Left forelimb (tissue), 1 donor: ENCODE measurements at regions not wholly inside any gene's neighbourhood (a gene's known extent, or its start where the extent isn't known, plus 50 kb on each side); places are given as distances from the start of the nearest gene placed in this dataset.

Experiments used
- DNase-seq: peaks from one replicate; pipeline ENCODE4 v3.0.0-alpha.2; 2018; ENCODE audit warnings: low spot score

DNA sequence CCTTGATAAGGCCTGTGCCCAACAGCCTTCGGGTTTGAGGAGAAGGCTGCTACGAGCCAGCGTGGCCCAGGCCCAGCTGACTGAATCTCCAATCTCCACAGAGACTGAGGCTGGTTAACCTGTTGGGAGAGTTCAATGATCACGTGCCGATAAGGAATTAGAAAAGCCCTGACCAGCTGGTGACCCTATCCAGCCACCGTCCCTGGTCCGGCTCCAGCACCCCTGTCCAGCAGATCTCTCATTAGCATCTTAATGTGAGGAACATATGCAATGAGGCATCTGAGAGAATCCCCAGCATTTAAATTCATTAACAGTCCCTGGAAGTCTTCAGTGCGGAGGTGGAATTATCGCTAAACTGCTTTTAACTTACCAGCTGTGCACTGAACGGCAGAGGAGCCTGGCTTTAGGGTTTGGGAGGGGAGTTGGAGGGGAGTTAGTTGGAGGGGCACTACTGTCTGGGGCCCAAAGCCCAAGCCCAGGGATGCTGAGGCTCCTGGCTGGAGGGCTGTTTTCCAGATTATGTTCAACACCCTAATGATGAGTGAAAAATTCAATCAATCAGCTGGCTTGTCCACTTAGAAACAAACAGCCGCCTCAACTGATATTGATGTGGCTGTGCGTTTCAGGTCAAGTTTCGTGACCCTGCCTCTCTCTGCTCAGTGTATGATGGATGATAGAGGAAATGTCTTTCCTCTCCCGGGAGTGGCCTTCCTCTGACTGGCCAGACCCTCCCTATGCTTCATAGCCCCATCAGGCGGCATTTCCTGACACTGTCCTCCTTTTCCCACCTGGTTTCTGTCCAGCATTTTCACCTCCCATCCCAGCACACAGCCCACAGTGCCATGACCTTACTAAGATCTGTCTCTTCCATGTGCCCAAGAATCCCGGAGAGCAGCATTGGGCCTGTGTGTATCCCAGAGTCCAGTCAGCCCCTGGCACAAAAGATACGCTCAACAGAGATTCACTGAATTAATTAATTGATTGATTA is 184.5 kb downstream of the CCT6B start:
- no peak for DNase-seq

DNA sequence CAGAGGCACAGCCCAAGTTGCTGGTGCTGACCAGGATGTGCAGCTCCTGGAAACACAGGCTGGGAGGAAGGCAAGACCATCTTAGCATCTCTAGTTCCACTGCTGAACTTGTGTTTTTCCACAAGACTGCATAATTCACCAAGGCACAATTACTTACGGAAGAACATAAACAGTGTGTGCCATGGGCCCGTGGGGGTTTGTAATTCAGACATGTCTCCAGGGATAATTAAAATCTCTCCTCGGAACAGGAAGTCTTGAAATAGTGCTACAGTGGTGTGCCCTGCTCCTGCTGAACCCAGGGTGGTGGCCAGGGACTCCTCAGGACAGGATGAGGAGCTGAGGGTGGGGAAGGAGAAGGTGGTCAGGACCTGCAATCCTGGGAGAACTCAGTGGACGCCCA is 188.2 kb downstream of the CCT6B start:
- no peak for DNase-seq

DNA sequence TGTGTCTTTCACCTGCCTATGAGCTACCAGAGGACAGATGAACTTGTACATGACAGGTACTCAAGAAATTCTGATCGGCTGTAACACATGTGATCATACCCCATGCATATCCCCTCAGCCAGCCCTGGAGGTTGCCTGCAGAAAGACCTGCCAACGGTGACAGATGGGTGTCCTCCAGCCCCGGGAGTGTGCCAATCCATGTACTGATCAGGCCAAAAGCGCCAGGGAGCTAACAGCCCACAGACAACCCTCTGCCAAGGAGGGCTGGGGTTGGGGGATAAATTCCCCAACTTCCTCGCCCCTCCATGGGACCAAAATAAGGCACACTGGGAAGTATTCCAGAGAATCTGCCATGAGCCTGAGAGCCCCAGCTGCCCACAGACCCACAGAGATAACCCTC is 189.4 kb downstream of the CCT6B start:
- no peak for DNase-seq

- peak; percentile 3 for DNase-seq
These were observed 190.7 kb downstream of the CCT6B start for GRCh38 chr17:34770586-34770985.

DNA sequence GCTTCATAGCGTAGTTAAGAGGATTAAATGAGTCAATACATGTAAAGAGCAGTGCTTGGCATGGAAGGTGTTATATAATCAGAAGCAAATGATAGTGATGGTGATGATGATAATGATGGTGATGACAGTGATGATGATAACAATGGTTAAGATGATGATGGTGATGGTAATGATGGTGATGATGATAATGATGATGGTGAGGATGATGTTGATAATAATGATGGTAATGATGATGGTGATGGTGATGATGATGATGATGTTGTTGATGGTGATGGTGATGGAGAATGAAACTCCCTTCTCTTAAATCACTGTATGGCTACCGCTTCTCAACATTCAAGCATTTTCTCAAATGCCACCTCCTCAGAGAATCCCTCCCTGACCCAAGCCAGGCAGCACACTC is 190.5 kb downstream of the TMEM132E start:
- DNase-seq: no peak

DNA sequence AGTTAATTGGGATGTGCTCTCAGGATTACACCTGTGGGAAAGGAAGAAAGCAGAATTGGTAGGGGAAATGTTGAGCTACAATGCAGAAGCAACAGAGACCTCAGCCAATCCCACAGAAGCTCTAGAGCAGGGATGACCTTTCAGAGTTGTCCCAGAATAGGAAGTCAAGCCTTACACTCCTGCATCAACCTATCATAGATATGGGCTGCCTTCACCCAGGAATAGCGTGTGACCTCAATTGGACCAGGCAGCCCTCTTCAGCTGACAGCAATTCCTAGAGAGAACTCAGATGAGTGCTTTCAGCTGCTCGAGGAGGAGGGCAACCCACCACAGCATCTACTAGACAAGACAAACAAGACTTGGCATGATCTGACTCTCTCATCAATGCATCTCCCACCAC is 189.7 kb downstream of the TMEM132E start:
- no peak for DNase-seq

DNA sequence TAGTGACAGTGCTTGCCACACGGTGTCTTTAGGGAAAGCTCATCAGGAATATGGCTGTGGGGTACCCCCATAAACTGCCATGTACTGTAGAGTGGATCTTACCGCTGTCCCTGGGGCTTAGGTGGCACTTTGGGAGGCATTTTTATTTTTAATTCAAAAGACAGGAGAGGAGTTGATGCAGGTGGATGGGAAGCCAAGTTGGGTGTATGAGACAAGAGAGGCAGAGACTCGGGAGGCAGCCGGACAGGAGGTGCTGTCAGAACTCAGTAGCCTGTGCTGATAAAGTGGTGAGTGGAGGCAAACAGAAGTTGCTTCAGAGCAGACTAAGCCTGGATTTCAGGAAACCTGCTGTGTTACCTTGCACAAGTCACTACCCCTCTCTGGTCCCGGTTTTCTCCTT is 185.9 kb downstream of the TMEM132E start:
- peak; percentile 15 for DNase-seq

DNA sequence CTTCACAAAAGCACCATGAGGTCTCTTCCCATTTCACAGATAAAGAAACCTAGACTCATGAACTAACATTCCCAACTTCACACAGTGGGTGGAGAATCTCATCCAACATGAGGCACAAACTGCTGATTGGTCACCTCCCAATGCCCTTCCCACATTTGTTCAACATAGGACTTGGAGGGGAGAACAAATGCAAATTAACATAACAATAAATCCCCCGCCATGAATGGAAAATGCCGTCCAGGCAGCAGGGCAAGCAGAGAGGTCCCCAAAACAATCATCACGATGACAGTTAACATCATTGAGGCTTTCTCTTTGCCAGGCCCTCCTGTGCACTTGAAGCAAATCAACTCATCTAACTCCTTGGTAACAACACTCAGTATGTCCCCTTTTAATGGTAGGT is 185.3 kb downstream of the TMEM132E start:
- no peak for DNase-seq

- peak; percentile 41 for DNase-seq
These were observed 184.6 kb downstream of the TMEM132E start for GRCh38 chr17:34763728-34764665.

- peak; percentile 4 for DNase-seq
These were observed 182.7 kb downstream of the TMEM132E start for GRCh38 chr17:34762078-34762477.

DNA sequence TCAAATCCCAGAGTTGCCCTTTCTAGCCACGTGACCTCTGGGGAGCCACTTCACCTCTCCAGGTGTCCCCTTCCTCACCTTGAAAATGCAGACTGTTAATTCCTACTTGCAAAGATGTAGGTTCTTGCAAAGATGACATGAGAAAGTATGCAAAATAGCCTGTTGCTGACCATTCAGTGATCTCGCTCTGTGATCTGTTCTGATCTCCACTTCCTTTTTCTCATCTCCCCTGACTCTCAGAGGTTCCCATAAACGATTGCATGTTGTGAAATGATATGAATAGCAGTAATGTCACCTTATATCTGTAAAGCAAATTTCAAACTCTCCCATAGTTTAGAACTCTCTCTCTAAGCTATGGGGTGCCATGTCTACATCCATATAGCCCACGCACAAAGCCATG is 182.3 kb downstream of the TMEM132E start:
- peak; percentile 15 for DNase-seq

- DNase-seq: peak; percentile 42
These were observed 181.6 kb downstream of the TMEM132E start for GRCh38 chr17:34760931-34761495.

GRCh38 chr17:34758718-34759117 is 179.3 kb downstream of the TMEM132E start:
- DNase-seq: peak; percentile 3

- peak; percentile 33 for DNase-seq
These were observed 178.9 kb downstream of the TMEM132E start for GRCh38 chr17:34758316-34758715.

DNA sequence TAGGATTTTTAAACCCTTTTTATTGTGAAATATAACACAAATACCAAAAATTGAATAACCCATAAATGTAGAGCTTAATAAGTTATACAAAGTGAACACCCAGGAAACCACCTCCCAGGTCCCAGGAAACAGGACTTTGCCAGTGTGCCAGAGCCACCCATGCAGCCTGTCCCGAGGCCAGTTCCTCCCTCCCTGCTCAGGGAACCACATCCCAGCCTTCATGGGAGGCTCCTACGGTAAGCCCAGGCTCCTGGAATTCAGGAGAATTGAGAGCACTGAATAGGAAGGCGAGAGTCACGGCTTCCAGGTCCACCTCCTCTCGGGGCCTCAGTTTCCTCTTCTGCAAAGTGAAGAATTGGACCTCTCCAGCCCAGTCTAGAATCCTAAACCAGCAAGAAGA is 178.2 kb downstream of the TMEM132E start:
- DNase-seq: peak; percentile 9

DNA sequence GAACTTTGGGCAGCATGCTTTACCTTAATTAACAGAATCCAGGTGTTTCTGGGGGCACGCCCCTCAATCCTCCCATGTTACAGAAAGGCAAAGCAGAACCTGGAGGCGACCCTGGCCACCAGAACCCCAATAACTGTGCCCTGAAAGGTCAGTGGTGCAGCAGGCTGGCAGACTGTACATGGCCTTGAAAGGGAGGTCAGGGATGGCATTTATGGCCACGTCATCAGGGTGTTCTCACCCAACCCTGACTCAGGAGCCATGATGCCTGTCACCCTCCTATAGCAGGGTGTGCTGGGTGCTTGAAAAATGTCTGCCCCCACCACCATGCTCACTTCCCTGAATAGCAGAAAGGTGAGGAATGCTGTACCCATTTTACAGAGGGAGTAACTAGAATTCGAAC is 177.7 kb downstream of the TMEM132E start:
- peak; percentile 9 for DNase-seq

- DNase-seq: peak; percentile 47
These were observed 177.2 kb downstream of the TMEM132E start for GRCh38 chr17:34756637-34757021.

- DNase-seq: peak; percentile 26
These were observed 176.7 kb downstream of the TMEM132E start for GRCh38 chr17:34755981-34756636.

DNA sequence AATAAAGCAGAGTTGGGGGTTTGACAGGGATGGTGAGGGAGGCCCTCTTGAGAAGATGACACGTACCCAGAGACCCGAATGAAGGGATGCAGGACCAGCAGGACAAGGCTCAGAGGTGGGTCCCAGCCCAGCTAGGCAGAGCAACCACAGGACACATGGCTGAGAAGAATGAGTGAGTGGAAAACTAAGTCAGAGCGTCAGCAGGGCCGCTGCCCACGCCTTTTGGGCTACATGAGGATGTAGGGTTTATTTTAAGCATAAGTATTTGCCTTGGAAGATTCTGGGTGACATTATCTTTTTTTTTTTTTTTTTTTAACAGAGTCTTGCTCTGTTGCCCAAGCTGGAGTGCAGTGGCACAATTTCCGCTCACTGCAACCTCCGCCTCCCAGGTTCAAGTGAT is 176.0 kb downstream of the TMEM132E start:
- DNase-seq: peak; percentile 5

DNA sequence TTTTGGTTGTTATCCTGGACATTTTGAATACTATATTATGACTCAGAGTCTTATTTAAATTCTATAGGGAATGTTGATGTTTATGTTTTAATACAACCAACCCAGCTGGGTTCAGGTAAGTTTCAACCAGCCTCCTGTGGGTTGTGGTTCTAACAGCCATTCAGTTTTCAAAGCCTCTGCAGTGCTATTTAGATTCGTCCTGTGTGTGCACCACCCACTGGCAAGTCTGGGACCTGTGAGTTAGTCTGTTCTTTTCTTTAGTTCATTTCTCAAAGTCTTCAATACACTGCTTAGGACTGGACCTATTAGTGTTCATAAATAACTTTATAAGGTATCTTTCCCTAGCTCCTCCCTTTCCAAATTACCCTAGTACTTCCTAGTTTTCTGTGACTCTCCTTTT is 170.6 kb downstream of the TMEM132E start:
- no peak for DNase-seq

GRCh38 chr17:34741967-34742366 is 162.6 kb downstream of the TMEM132E start:
- peak; percentile 22 for DNase-seq
